HG03342 (cell line): ENCODE measurements at regions not wholly inside any gene's neighbourhood (a gene's known extent, or its start where the extent isn't known, plus 50 kb on each side); places are given as distances from the start of the nearest gene placed in this dataset.
"Not testable (repeated sequence)": the region's sequence is repeated elsewhere in the genome, so short reads cannot be mapped to it uniquely, and the experiment has no call there.

Experiments used
- ATAC-seq: cut with Tn5 transposase; IDR thresholded peaks from one replicate; pipeline ENCODE4 v1.9.1; 2021; ENCODE audit warnings: mild to moderate bottlenecking, moderate library complexity; ENCODE audit not compliant: unreplicated experiment

GRCh38 chr2:111463956-111464355 lies 343.2 kb downstream of the BCL2L11 start:
- ATAC-seq: peak; percentile 92

- ATAC-seq: not testable (repeated sequence)
Measured at GRCh38 chr2:111464367-111464766, 343.7 kb downstream of the BCL2L11 start.

- not testable (repeated sequence) for ATAC-seq
Measured at GRCh38 chr2:111465521-111465920, 344.8 kb downstream of the BCL2L11 start.

GRCh38 chr2:111466744-111467143 lies 346.0 kb downstream of the BCL2L11 start:
- not testable (repeated sequence) for ATAC-seq

GRCh38 chr2:111470924-111471323 lies 350.2 kb downstream of the BCL2L11 start:
- ATAC-seq: not testable (repeated sequence)

- not testable (repeated sequence) for ATAC-seq
Measured at GRCh38 chr2:111471791-111472530, 351.2 kb downstream of the BCL2L11 start.

GRCh38 chr2:111472844-111473403 lies 352.2 kb downstream of the BCL2L11 start:
- not testable (repeated sequence) for ATAC-seq

GRCh38 chr2:111473522-111473921 lies 352.8 kb downstream of the BCL2L11 start:
- not testable (repeated sequence) for ATAC-seq

- not testable (repeated sequence) for ATAC-seq
Measured at GRCh38 chr2:111474198-111474705, 353.5 kb downstream of the BCL2L11 start.

GRCh38 chr2:111478335-111478734 lies 357.6 kb downstream of the BCL2L11 start:
- ATAC-seq: not testable (repeated sequence)

GRCh38 chr2:111478871-111479318 lies 358.2 kb downstream of the BCL2L11 start:
- not testable (repeated sequence) for ATAC-seq

- not testable (repeated sequence) for ATAC-seq
Measured at GRCh38 chr2:111480016-111480625, 359.4 kb downstream of the BCL2L11 start.

GRCh38 chr2:111480633-111481032 lies 359.9 kb downstream of the BCL2L11 start:
- ATAC-seq: not testable (repeated sequence)

GRCh38 chr2:111481219-111481618 lies 360.5 kb downstream of the BCL2L11 start:
- not testable (repeated sequence) for ATAC-seq

GRCh38 chr2:111482987-111483679 lies 362.4 kb downstream of the BCL2L11 start:
- ATAC-seq: peak; percentile 83

- ATAC-seq: not testable (repeated sequence)
Measured at GRCh38 chr2:111484097-111484496, 363.4 kb downstream of the BCL2L11 start.

- ATAC-seq: not testable (repeated sequence)
Measured at GRCh38 chr2:111485895-111486294, 365.2 kb downstream of the BCL2L11 start.

GRCh38 chr2:111488451-111488850 lies 367.7 kb downstream of the BCL2L11 start:
- ATAC-seq: not testable (repeated sequence)

GRCh38 chr2:111489460-111489859 lies 368.7 kb downstream of the BCL2L11 start:
- ATAC-seq: not testable (repeated sequence)

GRCh38 chr2:111491181-111491580 lies 370.5 kb downstream of the BCL2L11 start:
- not testable (repeated sequence) for ATAC-seq

- not testable (repeated sequence) for ATAC-seq
Measured at GRCh38 chr2:111491614-111492013, 370.9 kb downstream of the BCL2L11 start.
